IPS-18c (cell line): ENCODE measurements at regions not wholly inside any gene's neighbourhood (a gene's known extent, or its start where the extent isn't known, plus 50 kb on each side); places are given as distances from the start of the nearest gene placed in this dataset.

Source experiments
- H3K4me3 ChIP-seq: 2 replicates; pipeline ENCODE4 v1.7.0; 2013; ENCODE audit warnings: low read depth, mild to moderate bottlenecking, low read length, moderate library complexity; ENCODE audit not compliant: insufficient read depth
- H3K9me3 ChIP-seq: one replicate; pipeline ENCODE4 v1.6.1; 2013; ENCODE audit warnings: mild to moderate bottlenecking, low read length, moderate library complexity; ENCODE audit not compliant: control insufficient read depth, insufficient read depth

- H3K4me3 ChIP-seq: no peak overlapping the region
- H3K9me3 ChIP-seq: peaks cover 3% of the 10 kb centered on the region
Measured at GRCh38 chr16:9402293-9402860, 310.9 kb downstream of the HAPSTR1 start.

GRCh38 chr16:9404811-9405210 lies 313.4 kb downstream of the HAPSTR1 start:
- H3K4me3 ChIP-seq: no peak overlapping the region
- H3K9me3 ChIP-seq: no peaks in the 10 kb centered on the region

GRCh38 chr16:9406038-9406712 lies 314.7 kb downstream of the HAPSTR1 start:
- Histone ChIP-seq H3K4me3 (no peak overlapping the region), H3K9me3 (no peaks in the 10 kb centered on the region)

- no peaks in the 10 kb centered on the region for H3K9me3 ChIP-seq
- no peak overlapping the region for H3K4me3 ChIP-seq
Measured at GRCh38 chr16:9407206-9407758, 315.8 kb downstream of the HAPSTR1 start.

- Histone ChIP-seq H3K9me3 (no peaks in the 10 kb centered on the region), H3K4me3 (no peak overlapping the region)
Measured at GRCh38 chr16:9408297-9408878, 316.9 kb downstream of the HAPSTR1 start.

- Histone ChIP-seq H3K4me3 (no peak overlapping the region), H3K9me3 (no peaks in the 10 kb centered on the region)
Measured at GRCh38 chr16:9409560-9410493, 318.4 kb downstream of the HAPSTR1 start.

GRCh38 chr16:9411426-9411825 lies 320.0 kb downstream of the HAPSTR1 start:
- H3K9me3 ChIP-seq: no peaks in the 10 kb centered on the region
- H3K4me3 ChIP-seq: no peak overlapping the region

- H3K9me3 ChIP-seq: no peaks in the 10 kb centered on the region
- H3K4me3 ChIP-seq: no peak overlapping the region
Measured at GRCh38 chr16:9412031-9412914, 320.8 kb downstream of the HAPSTR1 start.

- Histone ChIP-seq H3K9me3 (no peaks in the 10 kb centered on the region), H3K4me3 (no peak overlapping the region)
Measured at GRCh38 chr16:9412915-9413264, 321.4 kb downstream of the HAPSTR1 start.

- no peaks in the 10 kb centered on the region for H3K9me3 ChIP-seq
- no peak overlapping the region for H3K4me3 ChIP-seq
Measured at GRCh38 chr16:9415545-9415944, 324.1 kb downstream of the HAPSTR1 start.

- Histone ChIP-seq H3K9me3 (no peaks in the 10 kb centered on the region), H3K4me3 (no peak overlapping the region)
Measured at GRCh38 chr16:9417898-9418297, 326.5 kb downstream of the HAPSTR1 start.

- no peaks in the 10 kb centered on the region for H3K9me3 ChIP-seq
- H3K4me3 ChIP-seq: no peak overlapping the region
Measured at GRCh38 chr16:9419161-9419560, 327.7 kb downstream of the HAPSTR1 start.

- no peak overlapping the region for H3K4me3 ChIP-seq
- H3K9me3 ChIP-seq: no peaks in the 10 kb centered on the region
Measured at GRCh38 chr16:9422762-9423513, 331.5 kb downstream of the HAPSTR1 start.

GRCh38 chr16:9425236-9425635 lies 333.8 kb downstream of the HAPSTR1 start:
- no peaks in the 10 kb centered on the region for H3K9me3 ChIP-seq
- no peak overlapping the region for H3K4me3 ChIP-seq

- no peak overlapping the region for H3K4me3 ChIP-seq
Measured at GRCh38 chr16:9428355-9429005, 337.0 kb downstream of the HAPSTR1 start.

More at GRCh38 chr16:9428355-9429005, 337.0 kb downstream of the HAPSTR1 start:
- H3K9me3 ChIP-seq: no peaks in the 10 kb centered on the region
